ENCODE measurements at regions not wholly inside any gene's neighbourhood (a gene's known extent, or its start where the extent isn't known, plus 50 kb on each side); places are given as distances from the start of the nearest gene placed in this dataset.

GRCh38 chr3:124602980-124603627, 127.1 kb upstream of the UMPS start:
- POLR2A ChIA-PET = interaction anchor here (0.7 kb wide), 1 partner anchor 61 kb away, joined by 3 read pairs; no protein-coding TSS in a partner anchor
- Histone ChIP-seq H3K4me3 (ENCODE audit: low read depth in 2 of 2, low read length in 2 of 2) (no peak overlapping the region), H3K27me3 (ENCODE audit: control insufficient read depth, insufficient read depth, low read length) (peaks cover 15% of the 10 kb centered on the region), H3K27ac (ENCODE audit: low read length) (no peak overlapping the region), H3K9me3 (ENCODE audit: control insufficient read depth, insufficient read depth, low read depth, low read length) (no peaks in the 10 kb centered on the region), H3K36me3 (ENCODE audit: control insufficient read depth, insufficient read depth, low read length) (no peaks in the 10 kb centered on the region), H3K4me1 (ENCODE audit: control insufficient read depth, insufficient read depth, low read length) (no peaks in the 10 kb centered on the region)
- no peak for ATAC-seq
- in situ Hi-C loops (cut with HindIII; ENCODE audit: low pct_unique_long_range_greater_than_20kb, low sequenced_read_pairs) (no loop called here), intact Hi-C loops (cut with micrococcal nuclease; ENCODE audit: unreplicated experiment) (no loop called here)
- no peak for DNase-seq (ENCODE audit: low read depth, low spot score)
- CTCF ChIA-PET = interaction anchor here (0.7 kb wide), 1 partner anchor 853 kb away, joined by 3 read pairs; no protein-coding TSS in a partner anchor
- TF ChIP-seq, protein P1, sequence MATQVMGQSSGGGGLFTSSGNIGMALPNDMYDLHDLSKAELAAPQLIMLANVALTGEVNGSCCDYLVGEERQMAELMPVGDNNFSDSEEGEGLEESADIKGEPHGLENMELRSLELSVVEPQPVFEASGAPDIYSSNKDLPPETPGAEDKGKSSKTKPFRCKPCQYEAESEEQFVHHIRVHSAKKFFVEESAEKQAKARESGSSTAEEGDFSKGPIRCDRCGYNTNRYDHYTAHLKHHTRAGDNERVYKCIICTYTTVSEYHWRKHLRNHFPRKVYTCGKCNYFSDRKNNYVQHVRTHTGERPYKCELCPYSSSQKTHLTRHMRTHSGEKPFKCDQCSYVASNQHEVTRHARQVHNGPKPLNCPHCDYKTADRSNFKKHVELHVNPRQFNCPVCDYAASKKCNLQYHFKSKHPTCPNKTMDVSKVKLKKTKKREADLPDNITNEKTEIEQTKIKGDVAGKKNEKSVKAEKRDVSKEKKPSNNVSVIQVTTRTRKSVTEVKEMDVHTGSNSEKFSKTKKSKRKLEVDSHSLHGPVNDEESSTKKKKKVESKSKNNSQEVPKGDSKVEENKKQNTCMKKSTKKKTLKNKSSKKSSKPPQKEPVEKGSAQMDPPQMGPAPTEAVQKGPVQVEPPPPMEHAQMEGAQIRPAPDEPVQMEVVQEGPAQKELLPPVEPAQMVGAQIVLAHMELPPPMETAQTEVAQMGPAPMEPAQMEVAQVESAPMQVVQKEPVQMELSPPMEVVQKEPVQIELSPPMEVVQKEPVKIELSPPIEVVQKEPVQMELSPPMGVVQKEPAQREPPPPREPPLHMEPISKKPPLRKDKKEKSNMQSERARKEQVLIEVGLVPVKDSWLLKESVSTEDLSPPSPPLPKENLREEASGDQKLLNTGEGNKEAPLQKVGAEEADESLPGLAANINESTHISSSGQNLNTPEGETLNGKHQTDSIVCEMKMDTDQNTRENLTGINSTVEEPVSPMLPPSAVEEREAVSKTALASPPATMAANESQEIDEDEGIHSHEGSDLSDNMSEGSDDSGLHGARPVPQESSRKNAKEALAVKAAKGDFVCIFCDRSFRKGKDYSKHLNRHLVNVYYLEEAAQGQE (IDR thresholded peaks at IDR 0.05; ENCODE audit: insufficient read depth in 1 of 2, low read depth in 2 of 2, low read length in 1 of 2) = no peak
- TF ChIP-seq POLR2AphosphoS5 (IDR thresholded peaks at IDR 0.05; ENCODE audit: low read depth, low read length) (no peak), SIN3A (IDR thresholded peaks at IDR 0.05; ENCODE audit: borderline replicate concordance, insufficient read depth, low read depth, low read length) (no peak), TCF7L2 (IDR thresholded peaks at IDR 0.05; ENCODE audit: low read depth, low read length) (no peak)
- TF ChIP-seq, protein P2, sequence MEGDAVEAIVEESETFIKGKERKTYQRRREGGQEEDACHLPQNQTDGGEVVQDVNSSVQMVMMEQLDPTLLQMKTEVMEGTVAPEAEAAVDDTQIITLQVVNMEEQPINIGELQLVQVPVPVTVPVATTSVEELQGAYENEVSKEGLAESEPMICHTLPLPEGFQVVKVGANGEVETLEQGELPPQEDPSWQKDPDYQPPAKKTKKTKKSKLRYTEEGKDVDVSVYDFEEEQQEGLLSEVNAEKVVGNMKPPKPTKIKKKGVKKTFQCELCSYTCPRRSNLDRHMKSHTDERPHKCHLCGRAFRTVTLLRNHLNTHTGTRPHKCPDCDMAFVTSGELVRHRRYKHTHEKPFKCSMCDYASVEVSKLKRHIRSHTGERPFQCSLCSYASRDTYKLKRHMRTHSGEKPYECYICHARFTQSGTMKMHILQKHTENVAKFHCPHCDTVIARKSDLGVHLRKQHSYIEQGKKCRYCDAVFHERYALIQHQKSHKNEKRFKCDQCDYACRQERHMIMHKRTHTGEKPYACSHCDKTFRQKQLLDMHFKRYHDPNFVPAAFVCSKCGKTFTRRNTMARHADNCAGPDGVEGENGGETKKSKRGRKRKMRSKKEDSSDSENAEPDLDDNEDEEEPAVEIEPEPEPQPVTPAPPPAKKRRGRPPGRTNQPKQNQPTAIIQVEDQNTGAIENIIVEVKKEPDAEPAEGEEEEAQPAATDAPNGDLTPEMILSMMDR (IDR thresholded peaks at IDR 0.05) = no peak
- BruUV-seq (replicated peaks) = no TSS peak

DNA sequence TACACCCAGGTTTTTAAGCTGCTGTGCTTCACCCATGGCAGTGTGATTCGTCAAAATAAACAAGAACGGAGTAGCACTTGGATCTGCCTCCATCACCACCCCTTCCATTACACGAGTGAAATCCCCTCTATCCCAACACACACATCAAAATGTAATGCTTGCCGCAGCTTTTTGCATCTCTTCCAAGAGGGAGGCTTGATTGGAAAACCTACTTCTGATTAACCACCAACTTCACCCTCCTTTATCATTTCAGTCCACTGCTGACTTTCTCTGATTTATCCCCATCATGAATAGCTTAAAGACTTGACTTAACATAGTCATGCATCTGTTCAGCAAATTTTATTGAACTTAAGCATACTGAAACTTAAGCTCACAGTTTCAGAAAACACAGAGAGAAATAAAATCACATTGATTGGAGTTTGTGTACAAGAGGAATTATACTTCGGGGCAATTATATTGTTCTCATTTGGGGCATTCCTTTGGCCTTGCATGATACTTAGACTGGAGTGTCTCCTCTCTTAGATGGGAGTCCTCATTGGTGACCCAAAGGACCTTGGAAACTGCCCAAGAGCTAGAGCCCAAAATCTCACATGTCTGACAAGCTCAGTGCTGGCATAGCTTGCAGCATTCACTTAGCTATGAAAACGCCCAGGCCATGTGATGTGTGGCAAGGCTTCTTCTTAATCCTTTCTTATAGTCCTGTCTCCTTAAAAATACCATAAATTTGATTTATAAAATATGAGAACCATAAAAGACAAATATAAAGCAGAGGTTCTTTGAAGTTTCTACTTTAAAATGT, 124.3 kb upstream of the UMPS start:
- H3K4me3 ChIP-seq (ENCODE audit: low read depth in 2 of 2, low read length in 2 of 2) = no peak overlapping the region
- no TSS peak for BruUV-seq (replicated peaks)
- no peak overlapping the region for H3K27ac ChIP-seq (ENCODE audit: low read length)
- no peaks in the 10 kb centered on the region for H3K4me1 ChIP-seq (ENCODE audit: control insufficient read depth, insufficient read depth, low read length)
- POLR2A ChIA-PET = no interaction called here
- intact Hi-C loops (cut with micrococcal nuclease; ENCODE audit: unreplicated experiment) = no loop called here
- ATAC-seq (no peak), DNase-seq (ENCODE audit: low read depth, low spot score) (no peak)
- CTCF ChIA-PET = no interaction called here
- peaks cover 11% of the 10 kb centered on the region for H3K27me3 ChIP-seq (ENCODE audit: control insufficient read depth, insufficient read depth, low read length)
- in situ Hi-C loops (cut with HindIII; ENCODE audit: low pct_unique_long_range_greater_than_20kb, low sequenced_read_pairs) = no loop called here
- no peaks in the 10 kb centered on the region for H3K36me3 ChIP-seq (ENCODE audit: control insufficient read depth, insufficient read depth, low read length)
- H3K9me3 ChIP-seq (ENCODE audit: control insufficient read depth, insufficient read depth, low read depth, low read length) = no peaks in the 10 kb centered on the region
- TF ChIP-seq SIN3A (IDR thresholded peaks at IDR 0.05; ENCODE audit: borderline replicate concordance, insufficient read depth, low read depth, low read length) = no peak
- TF ChIP-seq, protein P2 (IDR thresholded peaks at IDR 0.05) = no peak
- TF ChIP-seq, protein P1 (IDR thresholded peaks at IDR 0.05; ENCODE audit: insufficient read depth in 1 of 2, low read depth in 2 of 2, low read length in 1 of 2) = no peak
- no peak for TF ChIP-seq POLR2AphosphoS5 (IDR thresholded peaks at IDR 0.05; ENCODE audit: low read depth, low read length)
- TF ChIP-seq TCF7L2 (IDR thresholded peaks at IDR 0.05; ENCODE audit: low read depth, low read length) = no peak
